ENCODE measurements at regions not wholly inside any gene's neighbourhood (a gene's known extent, or its start where the extent isn't known, plus 50 kb on each side); places are given as distances from the start of the nearest gene placed in this dataset.

DNA sequence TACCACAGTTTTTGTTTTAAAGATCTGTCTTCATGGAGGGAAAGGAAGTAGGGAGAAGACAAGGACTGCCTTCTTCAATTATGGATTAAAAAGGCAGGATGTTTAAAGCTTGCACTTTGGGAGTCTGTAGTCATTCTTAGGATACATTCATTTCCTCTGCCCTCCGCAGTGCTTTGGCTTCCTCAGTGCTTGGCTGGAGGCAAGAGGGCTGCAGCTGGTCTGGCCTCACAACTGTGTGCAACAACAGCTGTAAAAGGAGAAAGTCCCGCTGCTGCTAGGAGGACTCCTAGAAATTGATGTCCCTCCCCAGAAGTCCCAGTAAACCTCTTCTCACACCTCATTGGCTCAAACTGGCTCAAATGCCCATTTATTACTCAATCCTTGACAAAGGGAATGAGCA, 54.4 kb upstream of the PPP2R3A start:
- H2AFZ ChIP-seq (ENCODE audit: low read length), result no peak overlapping the region
- no peaks in the 10 kb centered on the region for H3K9me3 ChIP-seq (ENCODE audit: insufficient read depth, low read depth, low read length)
- TF ChIP-seq EZH2phosphoT487 (IDR thresholded peaks at IDR 0.05; ENCODE audit: borderline replicate concordance), result no peak
- TF ChIP-seq, protein P1, sequence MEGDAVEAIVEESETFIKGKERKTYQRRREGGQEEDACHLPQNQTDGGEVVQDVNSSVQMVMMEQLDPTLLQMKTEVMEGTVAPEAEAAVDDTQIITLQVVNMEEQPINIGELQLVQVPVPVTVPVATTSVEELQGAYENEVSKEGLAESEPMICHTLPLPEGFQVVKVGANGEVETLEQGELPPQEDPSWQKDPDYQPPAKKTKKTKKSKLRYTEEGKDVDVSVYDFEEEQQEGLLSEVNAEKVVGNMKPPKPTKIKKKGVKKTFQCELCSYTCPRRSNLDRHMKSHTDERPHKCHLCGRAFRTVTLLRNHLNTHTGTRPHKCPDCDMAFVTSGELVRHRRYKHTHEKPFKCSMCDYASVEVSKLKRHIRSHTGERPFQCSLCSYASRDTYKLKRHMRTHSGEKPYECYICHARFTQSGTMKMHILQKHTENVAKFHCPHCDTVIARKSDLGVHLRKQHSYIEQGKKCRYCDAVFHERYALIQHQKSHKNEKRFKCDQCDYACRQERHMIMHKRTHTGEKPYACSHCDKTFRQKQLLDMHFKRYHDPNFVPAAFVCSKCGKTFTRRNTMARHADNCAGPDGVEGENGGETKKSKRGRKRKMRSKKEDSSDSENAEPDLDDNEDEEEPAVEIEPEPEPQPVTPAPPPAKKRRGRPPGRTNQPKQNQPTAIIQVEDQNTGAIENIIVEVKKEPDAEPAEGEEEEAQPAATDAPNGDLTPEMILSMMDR (conservative IDR thresholded peaks at IDR 0.05; ENCODE audit: low read length), result no peak
- H3F3A ChIP-seq (ENCODE audit: low read depth), result no peaks in the 10 kb centered on the region
- no peaks in the 10 kb centered on the region for H3K4me1 ChIP-seq (ENCODE audit: insufficient read depth, low read length, poor library complexity, severe bottlenecking)
- no peaks in the 10 kb centered on the region for H3K36me3 ChIP-seq (ENCODE audit: insufficient read depth, low read length)
- no peak overlapping the region for H3K9ac ChIP-seq (ENCODE audit: low read depth, low read length, poor library complexity, severe bottlenecking)
- no peaks in the 10 kb centered on the region for H3K79me2 ChIP-seq (ENCODE audit: insufficient read depth, low read length)
- H4K20me1 ChIP-seq (ENCODE audit: insufficient read depth, low read length, poor library complexity, severe bottlenecking), result no peaks in the 10 kb centered on the region
- H3K4me3 ChIP-seq (ENCODE audit: low read length, poor library complexity, severe bottlenecking), result no peak overlapping the region
- no peak overlapping the region for H3K4me2 ChIP-seq (ENCODE audit: low read depth, low read length, poor library complexity, severe bottlenecking)
- H3K9me2 ChIP-seq (replicated peaks; ENCODE audit: low read depth, low read length), result no peaks in the 10 kb centered on the region
- no peaks in the 10 kb centered on the region for H3K27me3 ChIP-seq (ENCODE audit: insufficient read depth, low read length, poor library complexity, severe bottlenecking)

DNA sequence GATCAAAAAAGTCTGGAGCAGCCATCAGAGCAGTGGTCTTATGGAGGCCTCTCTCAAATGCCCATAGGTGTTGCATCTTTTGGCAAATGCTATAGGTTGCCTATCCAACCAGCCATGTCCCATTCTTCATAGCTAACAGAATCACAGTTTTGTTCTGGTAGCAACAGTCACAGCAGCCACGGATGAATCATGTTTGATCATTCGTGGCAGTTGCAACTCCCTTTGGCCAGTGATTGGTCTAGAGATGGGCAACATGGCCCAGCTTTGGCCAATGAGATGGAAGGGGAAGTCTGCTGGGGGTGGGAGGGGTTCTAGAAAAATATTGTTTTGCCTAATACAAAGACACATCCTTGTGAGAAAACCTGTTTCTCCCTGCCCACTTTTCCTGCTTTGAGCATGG, 50.3 kb upstream of the PPP2R3A start:
- no peaks in the 10 kb centered on the region for H3K79me2 ChIP-seq (ENCODE audit: insufficient read depth, low read length)
- H3K4me2 ChIP-seq (ENCODE audit: low read depth, low read length, poor library complexity, severe bottlenecking), result no peak overlapping the region
- TF ChIP-seq, protein P1 (conservative IDR thresholded peaks at IDR 0.05; ENCODE audit: low read length), result no peak
- no peak for TF ChIP-seq EZH2phosphoT487 (IDR thresholded peaks at IDR 0.05; ENCODE audit: borderline replicate concordance)
- H3K9ac ChIP-seq (ENCODE audit: low read depth, low read length, poor library complexity, severe bottlenecking), result no peak overlapping the region
- H4K20me1 ChIP-seq (ENCODE audit: insufficient read depth, low read length, poor library complexity, severe bottlenecking), result no peaks in the 10 kb centered on the region
- H3K4me3 ChIP-seq (ENCODE audit: low read length, poor library complexity, severe bottlenecking), result no peak overlapping the region
- no peaks in the 10 kb centered on the region for H3K36me3 ChIP-seq (ENCODE audit: insufficient read depth, low read length)
- H2AFZ ChIP-seq (ENCODE audit: low read length), result no peak overlapping the region
- no peaks in the 10 kb centered on the region for H3K9me3 ChIP-seq (ENCODE audit: insufficient read depth, low read depth, low read length)
- no peaks in the 10 kb centered on the region for H3K9me2 ChIP-seq (replicated peaks; ENCODE audit: low read depth, low read length)
- no peaks in the 10 kb centered on the region for H3K4me1 ChIP-seq (ENCODE audit: insufficient read depth, low read length, poor library complexity, severe bottlenecking)
- H3F3A ChIP-seq (ENCODE audit: low read depth), result no peaks in the 10 kb centered on the region
- no peaks in the 10 kb centered on the region for H3K27me3 ChIP-seq (ENCODE audit: insufficient read depth, low read length, poor library complexity, severe bottlenecking)

All from Loucy (cell line).